Suppressor macrophage (primary cell): ENCODE measurements at regions not wholly inside any gene's neighbourhood (a gene's known extent, or its start where the extent isn't known, plus 50 kb on each side); places are given as distances from the start of the nearest gene placed in this dataset.
"Not testable (repeated sequence)": the region's sequence is repeated elsewhere in the genome, so short reads cannot be mapped to it uniquely, and the experiment has no call there.

Experiments used
- DNase-seq, 4 experiments: peaks; one replicate each; pipeline ENCODE4 v3.0.0-alpha.2; 2020 to 2022

DNA sequence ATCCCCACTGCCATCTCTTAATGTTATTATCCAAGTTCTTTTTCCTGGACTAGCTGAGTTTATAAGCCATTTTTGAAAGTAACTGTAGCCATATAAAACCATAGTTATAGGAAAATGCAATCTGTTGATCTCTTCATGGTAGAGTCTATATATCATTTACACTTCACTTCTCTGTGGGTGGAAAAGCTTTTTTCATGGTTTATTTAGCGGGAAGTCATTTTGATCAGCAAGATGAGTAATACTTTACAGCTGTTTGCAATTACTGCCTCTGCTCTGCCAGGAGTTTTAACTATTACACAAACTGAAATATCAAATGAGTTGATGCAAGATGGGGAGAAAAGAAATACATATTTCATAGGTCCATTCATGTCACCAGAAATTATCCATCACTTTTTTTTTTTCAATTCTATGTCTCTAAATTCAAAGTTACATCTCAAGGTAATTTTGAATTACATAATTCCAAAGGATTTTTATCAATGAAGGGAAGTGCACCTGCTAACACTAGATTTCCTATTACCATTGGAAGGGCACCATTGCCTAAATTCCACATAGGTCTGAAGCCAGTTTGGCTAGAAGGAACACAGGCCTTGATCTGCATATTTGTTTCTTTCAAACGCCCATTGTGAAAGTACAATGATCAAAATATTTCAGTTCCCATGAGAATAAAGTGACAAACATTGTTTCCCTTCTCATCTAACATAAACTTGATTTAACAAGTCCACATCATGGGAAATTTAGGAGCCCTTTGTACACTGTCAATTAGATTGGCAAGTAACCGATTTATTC lies 296.7 kb downstream of the ZNF326 start:
- DNase-seq, result no peak

GRCh38 chr1:90282811-90283210 lies 287.9 kb downstream of the ZNF326 start:
- no peak for DNase-seq

DNA sequence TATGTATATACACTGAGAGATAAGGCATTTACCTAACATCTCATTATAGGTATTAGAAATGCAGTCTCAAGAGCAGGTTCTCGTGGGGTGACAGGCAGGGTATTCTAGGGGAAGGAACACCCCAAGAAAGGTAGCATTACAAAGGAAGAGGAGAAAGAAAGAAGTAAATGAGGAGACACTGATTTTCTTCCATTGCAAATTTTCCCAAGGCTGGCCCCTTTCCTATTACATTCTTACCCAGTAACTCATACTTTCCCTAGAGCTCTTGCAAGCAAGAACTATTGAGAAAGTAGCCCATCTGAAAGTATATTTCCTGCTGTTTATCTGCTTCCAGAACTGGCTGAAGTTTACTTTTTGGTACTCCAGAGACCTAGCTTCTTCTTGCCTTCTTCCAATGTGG lies 287.0 kb downstream of the ZNF326 start:
- not testable (repeated sequence) for DNase-seq

DNA sequence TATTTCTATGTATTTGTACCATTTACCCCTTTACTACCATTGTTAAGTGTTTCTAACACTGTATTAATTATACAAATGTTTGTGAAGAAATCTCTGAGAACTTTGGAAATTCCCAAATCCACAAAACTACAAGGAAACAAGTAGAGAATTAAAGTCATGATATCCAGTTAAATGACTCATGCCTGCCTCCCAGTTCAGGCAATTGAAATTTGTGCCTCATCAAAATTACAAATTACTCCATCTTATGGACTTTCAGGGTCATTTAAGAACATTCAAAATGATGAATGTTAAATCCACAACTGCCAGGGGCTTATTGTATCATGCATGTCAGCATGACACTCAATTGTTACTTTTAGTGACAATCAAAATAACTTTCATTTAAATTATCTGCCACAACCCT lies 282.4 kb downstream of the ZNF326 start:
- DNase-seq, result no peak

GRCh38 chr1:90274376-90274775 lies 279.5 kb downstream of the ZNF326 start:
- DNase-seq, result no peak

- no peak for DNase-seq
Observed at GRCh38 chr1:90273241-90273774, 278.4 kb downstream of the ZNF326 start.

DNA sequence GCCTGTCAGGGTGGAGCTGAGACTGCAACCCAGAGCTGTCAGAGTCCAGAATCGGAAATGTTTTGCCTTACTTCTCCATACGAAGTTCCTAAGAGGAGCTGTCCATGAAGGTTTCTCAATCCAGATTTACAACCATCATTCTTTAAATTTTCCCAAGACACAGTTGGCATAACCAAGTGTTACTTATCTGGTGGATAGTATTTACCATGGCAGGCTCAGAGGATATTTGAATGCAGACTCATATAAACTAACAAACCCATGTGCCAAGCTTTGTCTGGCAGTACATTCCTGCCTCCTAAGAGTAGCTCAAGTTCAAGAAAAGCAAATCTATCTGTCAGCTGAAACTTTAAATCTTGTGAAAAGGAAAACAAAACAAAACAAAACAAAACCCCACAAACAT lies 267.9 kb downstream of the ZNF326 start:
- DNase-seq, result no peak

DNA sequence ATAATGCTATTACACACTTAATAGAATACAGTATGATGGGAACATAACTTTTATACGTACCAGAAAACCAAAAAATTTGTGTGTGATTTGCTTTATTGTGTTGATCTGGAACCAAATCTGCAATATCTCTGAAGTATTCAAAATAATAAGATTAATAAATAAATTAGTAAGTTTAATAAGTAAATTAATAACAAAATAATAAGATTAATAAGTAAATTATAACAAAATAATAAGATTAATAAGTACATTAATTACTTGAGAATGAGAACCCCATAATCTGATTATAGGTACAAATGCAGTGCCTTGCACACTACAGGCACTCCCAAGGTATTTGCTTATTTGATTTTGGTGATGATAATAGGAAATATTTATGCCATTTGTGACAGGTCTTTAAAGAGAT lies 267.4 kb downstream of the ZNF326 start:
- DNase-seq, result no peak

GRCh38 chr1:90246069-90246468 lies 251.2 kb downstream of the ZNF326 start:
- no peak for DNase-seq

DNA sequence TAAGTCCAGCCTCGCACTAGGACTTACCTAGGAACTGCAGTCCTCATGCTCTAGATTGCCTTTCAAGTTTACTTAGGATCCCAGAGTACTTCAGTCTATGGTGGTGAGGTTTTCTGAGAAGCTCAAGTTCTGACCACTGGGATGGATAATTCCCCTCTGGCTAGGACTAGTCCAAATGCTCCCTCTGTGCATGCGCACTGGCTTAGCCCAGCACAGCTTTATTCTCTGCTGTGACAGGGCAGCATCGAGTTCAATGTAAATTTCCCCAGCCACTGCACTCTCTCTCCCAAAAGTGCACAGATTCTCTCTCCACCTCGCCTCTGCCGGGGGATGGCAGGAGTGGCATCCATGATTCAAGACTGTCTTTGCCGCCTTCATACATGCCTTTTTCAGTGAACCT lies 241.6 kb downstream of the ZNF326 start:
- DNase-seq, result no peak

GRCh38 chr1:90223401-90223800 lies 228.5 kb downstream of the ZNF326 start:
- no peak for DNase-seq

DNA sequence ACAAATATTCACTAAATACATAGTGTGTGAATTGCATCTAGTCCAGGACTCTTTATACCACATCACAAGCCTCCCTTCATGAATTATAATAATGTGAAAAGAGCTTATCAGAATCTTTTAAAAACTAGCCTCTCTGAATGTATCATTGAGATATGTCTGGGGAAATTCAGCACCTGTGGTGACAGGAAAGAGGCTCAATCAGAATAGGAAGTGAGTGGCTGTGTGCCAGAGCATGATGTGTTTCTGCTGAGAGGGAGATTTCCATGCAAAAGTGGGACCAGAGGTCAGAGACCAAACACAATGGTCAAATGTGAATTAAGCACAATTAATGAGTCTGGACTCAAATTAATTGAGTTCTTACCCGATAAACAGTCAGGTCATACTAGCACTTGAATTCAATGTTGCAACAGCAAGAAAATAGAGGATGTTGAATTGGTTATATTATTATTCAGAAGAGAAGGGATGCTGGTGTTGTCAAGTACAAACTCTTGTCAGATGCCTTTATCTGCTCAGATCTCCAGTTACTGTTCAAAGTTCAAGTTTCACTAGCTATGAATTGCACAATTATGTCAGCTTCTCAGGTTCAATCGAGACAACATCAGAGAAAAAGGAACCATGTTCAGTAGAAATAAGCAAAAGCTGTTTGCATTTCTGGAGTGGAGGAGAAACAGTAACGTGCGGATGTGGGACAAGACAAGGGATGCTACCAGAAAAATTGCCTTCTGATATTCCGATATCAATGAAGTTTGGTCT lies 226.2 kb downstream of the ZNF326 start:
- DNase-seq, result no peak

DNA sequence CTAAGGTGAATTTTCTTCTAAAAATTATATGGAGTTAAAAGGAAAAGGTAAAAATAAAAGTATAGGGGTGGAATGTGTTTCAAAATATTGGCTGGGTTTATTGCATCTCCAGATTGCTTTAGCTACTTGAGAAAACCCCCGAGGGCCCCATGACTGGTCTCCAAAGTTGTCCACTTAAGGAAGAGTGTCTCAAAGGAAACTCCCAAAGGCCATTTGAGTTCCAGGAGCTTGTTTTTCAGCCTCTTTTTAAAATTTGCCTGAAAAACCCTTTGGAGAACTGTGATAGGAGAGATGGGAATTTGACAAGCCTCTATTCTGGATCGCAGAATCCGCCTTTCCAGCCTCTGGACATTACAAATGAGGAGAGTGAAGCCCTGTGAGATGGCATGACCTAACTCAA lies 225.6 kb downstream of the ZNF326 start:
- no peak for DNase-seq

DNA sequence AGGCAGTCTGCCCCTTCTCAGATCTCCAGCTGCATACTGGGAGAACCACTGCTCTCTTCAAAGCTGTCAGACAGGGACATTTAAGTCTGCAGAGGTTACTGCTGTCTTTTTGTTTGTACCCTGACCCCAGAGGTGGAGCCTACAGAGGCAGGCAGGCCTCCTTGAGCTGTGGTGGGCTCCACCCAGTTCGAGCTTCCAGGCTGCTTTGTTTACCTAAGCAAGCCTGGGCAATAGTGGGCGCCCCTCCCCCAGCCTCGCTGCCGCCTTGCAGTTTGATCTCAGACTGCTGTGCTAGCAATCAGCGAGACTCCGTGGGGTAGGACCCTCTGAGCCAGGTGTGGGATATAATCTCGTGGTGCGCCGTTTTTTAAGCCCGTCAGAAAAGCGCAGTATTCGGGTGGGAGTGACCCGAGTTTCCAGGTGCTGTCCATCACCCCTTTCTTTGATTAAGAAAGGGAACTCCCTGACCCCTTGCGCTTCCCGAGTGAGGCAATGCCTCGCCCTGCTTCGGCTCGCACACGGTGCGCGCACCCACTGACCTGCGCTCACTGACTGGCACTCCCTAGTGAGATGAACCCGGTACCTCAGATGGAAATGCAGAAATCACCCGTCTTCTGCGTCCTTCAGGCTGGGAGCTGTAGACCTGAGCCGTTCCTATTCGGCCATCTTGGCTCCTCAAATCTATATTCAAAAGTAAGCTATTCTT lies 224.4 kb downstream of the ZNF326 start:
- not testable (repeated sequence) for DNase-seq

- DNase-seq, result no peak
Observed at GRCh38 chr1:90210633-90211491, 216.0 kb downstream of the ZNF326 start.

GRCh38 chr1:90208949-90209348 lies 214.0 kb downstream of the ZNF326 start:
- DNase-seq, result no peak

DNA sequence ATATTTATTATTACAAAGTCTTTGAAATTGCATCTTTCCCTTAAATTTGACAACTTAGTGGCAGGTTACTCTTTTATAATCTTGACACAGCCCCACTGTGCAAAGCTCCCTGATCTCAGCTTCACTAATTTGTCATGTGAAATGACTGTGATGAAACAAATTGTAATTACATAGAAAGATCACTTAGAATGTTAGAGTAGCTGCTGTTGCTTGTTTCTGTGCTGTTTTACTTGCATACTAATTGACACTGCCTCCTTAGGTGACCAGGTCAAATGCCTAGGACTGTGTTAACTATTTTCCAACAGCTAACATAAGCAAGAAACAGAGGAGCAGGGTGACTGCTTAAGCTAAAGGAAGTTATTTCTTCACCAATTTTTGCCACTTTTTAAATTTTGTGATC lies 211.3 kb downstream of the ZNF326 start:
- DNase-seq, result no peak

DNA sequence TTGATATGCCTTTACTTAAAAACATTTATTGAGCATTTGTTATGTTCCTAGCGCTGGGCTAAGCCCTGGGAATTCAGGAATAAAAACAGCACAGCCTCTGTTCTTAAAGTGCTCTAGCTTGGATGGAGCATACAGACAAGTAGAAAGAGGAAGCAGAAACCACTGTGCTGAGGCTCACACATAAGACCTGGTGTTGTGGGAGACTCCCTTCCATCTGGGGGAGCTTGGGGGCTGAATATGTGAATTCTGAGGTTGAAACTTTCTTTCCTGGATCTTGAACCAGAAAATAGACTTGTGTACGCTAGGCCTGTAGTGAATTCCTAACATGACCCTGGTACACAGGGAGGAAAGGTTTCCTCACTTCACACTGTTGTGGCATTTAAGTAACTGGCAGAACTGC lies 209.9 kb downstream of the ZNF326 start:
- no peak for DNase-seq

- no peak for DNase-seq
Observed at GRCh38 chr1:90204023-90204590, 209.2 kb downstream of the ZNF326 start.

- no peak for DNase-seq
Observed at GRCh38 chr1:90201467-90202358, 206.8 kb downstream of the ZNF326 start.
